ENCODE measurements at regions not wholly inside any gene's neighbourhood (a gene's known extent, or its start where the extent isn't known, plus 50 kb on each side); places are given as distances from the start of the nearest gene placed in this dataset.

- no peak for DNase-seq
Measured at GRCh38 chr10:78578929-78579328, 489.8 kb upstream of the ZMIZ1 start.

DNA sequence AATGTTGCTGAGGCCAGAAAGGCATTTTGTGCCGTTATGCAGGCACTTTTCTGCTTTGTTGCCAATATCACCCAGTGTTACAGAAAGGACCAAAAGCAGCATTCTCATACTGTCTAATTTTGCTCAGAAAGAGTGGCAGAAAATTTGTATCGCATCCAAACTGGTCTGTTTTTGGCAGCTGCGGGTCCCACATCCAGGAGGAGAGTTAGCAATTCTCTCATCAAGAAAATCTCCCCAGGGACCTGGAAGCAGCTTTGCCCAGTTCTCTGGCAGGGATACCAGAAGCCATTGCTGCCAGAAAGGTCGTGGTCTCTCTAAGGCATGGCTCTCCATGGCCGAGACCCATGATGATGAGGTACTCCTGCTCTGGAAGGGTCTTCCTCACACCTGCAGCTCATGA is 489.2 kb upstream of the ZMIZ1 start:
- no peak for DNase-seq

GRCh38 chr10:78579995-78580394 is 488.8 kb upstream of the ZMIZ1 start:
- DNase-seq, result no peak

DNA sequence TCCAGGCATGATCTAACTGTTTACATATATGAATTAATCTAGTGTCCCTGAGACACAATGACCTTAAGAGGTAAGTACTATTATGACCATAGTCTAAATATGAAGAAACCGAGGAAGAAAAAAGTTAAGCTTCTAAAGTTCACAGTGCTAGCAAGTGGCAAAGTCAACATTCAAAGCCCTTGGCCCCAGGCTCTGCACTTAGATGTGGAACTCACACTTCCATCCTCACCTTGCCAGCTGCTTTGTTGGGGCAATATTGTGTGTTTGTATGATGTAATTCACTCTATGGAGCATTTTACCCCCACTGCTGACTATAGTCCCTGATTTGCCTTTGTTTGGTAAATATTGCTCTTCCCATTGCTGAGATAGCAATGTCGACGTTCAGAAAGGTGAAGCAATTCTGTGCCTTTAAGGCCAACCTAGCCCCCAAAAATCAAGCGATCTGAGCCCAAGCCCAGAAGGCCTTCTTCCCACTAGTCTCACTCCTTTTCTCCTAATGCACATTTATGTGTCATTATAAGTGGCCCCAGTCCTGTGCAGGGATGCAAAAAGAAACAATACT is 487.6 kb upstream of the ZMIZ1 start:
- no peak for DNase-seq

- DNase-seq, result no peak
Measured at GRCh38 chr10:78582540-78582939, 486.2 kb upstream of the ZMIZ1 start.

- no peak for DNase-seq
Measured at GRCh38 chr10:78584266-78584665, 484.5 kb upstream of the ZMIZ1 start.

DNA sequence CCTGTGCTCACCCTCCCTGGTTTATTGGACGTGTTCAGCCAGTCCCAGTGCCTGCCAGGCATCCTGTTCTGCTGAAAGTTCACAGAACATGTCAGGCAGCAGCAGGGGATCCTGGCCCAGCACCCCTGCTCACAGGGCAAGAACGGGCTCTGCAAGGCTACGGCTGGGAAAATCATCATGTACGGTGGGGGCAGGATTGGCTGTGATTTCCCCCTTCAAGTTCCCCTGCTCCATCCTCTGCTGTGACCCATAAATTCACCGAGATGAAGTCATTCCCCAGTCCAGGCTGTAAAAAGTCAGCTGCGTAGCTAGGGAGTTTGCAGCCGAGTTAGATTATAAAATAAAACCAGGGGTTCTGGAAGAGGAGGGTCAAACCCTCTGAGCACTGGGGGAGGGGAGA is 484.1 kb upstream of the ZMIZ1 start:
- no peak for DNase-seq

DNA sequence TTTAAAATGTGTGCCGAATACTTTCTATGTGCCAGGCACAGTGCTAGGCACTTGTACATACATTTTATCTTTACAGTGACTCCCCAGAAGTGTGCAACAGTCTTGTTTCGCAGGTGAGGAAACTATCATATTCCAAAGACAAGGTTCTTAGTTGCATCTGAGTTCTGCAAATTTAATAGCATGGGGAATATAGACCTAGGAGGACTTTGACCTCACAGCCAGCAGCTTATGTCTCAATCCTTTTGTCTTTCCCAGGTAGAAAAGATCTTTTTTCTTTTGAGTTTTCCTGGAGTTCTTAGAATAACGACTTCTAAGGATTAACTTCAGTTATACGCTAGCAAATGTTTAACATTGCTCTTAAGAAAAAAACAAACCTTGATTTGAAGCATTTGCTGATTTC is 482.8 kb upstream of the ZMIZ1 start:
- no peak for DNase-seq

- DNase-seq, result no peak
Measured at GRCh38 chr10:78588194-78588811, 480.5 kb upstream of the ZMIZ1 start.

DNA sequence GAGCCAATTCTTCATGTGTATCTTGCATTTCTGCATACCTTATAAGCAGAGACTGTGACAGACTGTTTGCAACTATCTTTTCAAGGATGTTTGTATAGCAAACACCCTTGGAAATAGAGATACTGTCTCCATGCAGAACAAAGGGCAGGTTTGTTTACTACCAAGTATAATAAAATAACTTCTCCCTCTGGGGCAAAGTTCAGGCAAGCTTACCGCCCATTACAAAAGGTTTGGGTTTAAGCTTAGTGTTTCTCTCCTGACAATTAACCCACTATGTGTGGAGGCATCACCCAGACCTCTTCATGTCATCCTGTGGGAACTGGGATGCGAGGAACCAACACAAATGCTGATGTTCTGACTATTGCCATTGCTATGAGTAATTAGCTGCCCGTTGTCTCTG is 479.1 kb upstream of the ZMIZ1 start:
- no peak for DNase-seq

- DNase-seq, result no peak
Measured at GRCh38 chr10:78591066-78591465, 477.7 kb upstream of the ZMIZ1 start.

GRCh38 chr10:78594559-78595268 is 474.1 kb upstream of the ZMIZ1 start:
- no peak for DNase-seq

DNA sequence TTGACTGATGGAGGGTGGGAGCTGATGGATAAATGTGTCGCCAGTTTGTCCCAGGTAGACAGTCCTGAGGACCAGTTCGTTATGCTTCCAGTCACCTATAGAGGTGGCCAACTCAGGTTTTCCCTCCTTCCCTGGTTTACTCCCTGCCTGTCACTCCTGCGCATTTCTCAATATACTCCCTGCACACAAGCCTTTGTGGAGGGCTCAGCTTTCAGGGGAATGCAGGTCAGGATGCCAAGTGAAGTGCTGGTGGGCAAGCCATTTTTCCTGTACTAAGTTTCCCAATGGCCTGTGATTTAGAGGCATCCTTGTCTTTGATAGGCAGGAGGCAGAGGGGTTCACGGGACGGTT is 473.5 kb upstream of the ZMIZ1 start:
- DNase-seq, result no peak

DNA sequence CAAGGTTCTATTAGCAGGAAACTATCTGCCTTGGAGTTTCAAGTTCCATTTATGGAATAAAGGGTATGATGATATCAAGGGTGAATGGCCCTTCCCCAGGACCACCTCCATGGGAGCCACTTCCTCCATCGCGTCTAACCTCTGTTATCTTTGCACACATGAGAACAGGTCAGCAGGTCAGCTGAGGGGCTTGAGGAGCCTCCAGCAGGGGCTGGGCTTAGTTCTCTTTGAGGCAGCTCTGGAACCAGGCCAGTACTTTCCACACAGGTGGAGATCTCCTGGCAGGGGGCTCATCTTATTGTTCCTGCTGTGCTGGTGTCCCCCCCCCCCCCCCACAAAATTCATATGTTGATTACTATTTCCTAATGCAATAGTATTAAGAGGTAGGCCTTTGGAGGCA is 472.2 kb upstream of the ZMIZ1 start:
- no peak for DNase-seq

GRCh38 chr10:78597796-78598555 is 470.8 kb upstream of the ZMIZ1 start:
- no peak for DNase-seq

GRCh38 chr10:78599122-78599853 is 469.5 kb upstream of the ZMIZ1 start:
- DNase-seq, result no peak

GRCh38 chr10:78600121-78600665 is 468.6 kb upstream of the ZMIZ1 start:
- DNase-seq, result no peak

GRCh38 chr10:78600740-78601139 is 468.0 kb upstream of the ZMIZ1 start:
- DNase-seq, result no peak

- DNase-seq, result no peak
Measured at GRCh38 chr10:78602201-78602932, 466.4 kb upstream of the ZMIZ1 start.

- no peak for DNase-seq
Measured at GRCh38 chr10:78604286-78604685, 464.5 kb upstream of the ZMIZ1 start.

- DNase-seq, result no peak
Measured at GRCh38 chr10:78604721-78605120, 464.0 kb upstream of the ZMIZ1 start.

GRCh38 chr10:78605800-78606350 is 462.9 kb upstream of the ZMIZ1 start:
- DNase-seq, result peak; percentile 26
